Astrocyte of the spinal cord (primary cell): ENCODE measurements at regions not wholly inside any gene's neighbourhood (a gene's known extent, or its start where the extent isn't known, plus 50 kb on each side); places are given as distances from the start of the nearest gene placed in this dataset.

Source experiments
- DNase-seq: peaks from one replicate; pipeline ENCODE4 v3.0.0; 2011; ENCODE audit warnings: low read depth, low spot score
- H3K4me3 ChIP-seq: 2 replicates; pipeline ENCODE4 v1.5.1; 2011; ENCODE audit warnings: low read depth, mild to moderate bottlenecking, low read length, moderate library complexity
- in situ Hi-C: cut with HindIII; loops from 2 replicates; pipeline ENCODE4 v1.10.0; 2017; ENCODE audit warnings: low sequenced_read_pairs
- TF ChIP-seq, protein P1 (sequence below): IDR thresholded peaks from 2 replicates; pipeline ENCODE4 v1.5.1; 2012; ENCODE audit warnings: low read depth, mild to moderate bottlenecking, low read length, inconsistent platforms

DNA sequence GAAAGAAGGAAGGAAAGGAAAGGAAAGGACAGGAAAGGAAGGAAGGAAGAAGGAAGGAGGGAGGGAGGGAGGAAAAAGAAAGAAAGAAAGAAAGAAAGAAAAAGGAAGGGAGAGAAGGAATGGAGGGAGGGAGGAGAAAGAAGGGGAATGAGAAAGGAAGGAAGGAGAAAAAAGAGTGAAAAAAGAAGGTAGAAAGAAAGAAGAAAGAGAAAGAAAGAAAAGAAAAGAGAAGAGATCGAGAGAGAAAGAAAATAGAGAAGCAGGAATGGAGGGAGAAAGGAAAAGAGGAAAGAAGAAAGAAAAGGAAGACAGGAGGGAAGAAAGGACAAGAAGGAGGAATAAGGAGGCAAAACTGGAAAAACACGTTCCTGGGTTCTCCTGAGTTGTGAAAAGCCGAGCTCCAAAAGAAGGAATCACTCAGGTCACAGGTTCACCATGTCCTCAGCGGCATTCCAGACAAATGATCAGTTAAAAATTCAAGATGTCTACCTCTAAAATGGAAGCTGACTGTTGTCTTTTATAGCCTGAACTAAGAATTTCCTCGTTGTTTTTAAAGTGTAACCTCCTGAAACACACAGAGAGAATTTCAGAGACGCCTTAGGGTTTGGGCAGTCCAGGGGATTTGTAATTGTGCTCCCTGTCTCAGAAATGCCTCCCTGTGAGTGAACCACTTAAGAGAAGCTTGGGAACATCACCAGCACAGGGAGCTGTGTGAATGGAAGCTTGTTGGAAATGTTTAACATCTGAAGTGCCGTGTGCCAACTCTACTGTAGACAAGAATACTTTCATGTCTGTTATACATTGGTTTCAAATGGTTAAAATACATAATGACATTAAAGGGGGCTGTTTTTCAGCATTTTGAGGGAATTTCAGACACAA is 80.7 kb downstream of the INHBA start:
- in situ Hi-C loops: no loop called here
- DNase-seq: no peak
- no peak overlapping the region for H3K4me3 ChIP-seq
- TF ChIP-seq, protein P1, sequence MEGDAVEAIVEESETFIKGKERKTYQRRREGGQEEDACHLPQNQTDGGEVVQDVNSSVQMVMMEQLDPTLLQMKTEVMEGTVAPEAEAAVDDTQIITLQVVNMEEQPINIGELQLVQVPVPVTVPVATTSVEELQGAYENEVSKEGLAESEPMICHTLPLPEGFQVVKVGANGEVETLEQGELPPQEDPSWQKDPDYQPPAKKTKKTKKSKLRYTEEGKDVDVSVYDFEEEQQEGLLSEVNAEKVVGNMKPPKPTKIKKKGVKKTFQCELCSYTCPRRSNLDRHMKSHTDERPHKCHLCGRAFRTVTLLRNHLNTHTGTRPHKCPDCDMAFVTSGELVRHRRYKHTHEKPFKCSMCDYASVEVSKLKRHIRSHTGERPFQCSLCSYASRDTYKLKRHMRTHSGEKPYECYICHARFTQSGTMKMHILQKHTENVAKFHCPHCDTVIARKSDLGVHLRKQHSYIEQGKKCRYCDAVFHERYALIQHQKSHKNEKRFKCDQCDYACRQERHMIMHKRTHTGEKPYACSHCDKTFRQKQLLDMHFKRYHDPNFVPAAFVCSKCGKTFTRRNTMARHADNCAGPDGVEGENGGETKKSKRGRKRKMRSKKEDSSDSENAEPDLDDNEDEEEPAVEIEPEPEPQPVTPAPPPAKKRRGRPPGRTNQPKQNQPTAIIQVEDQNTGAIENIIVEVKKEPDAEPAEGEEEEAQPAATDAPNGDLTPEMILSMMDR: no peak

DNA sequence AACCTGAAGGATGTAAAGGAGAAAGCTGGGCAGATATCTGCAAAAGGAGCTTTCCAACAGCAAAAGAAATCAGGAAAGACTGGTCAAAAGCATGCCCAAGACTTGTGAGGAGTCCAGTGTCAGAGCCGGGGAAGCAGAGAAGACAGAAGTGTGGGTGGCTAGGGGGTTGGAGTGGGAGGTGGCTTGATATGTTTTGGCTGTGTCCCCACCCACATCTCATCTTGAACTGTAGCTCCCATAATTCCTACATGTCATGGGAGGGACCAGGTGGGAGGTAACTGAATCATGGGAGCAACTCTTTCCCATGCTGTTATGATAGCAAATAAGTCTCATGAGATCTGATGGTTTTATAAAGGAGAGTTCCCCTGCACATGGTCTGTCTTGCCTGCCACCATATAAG is 84.9 kb downstream of the INHBA start:
- TF ChIP-seq, protein P1: no peak
- in situ Hi-C loops: no loop called here
- no peak for DNase-seq
- no peak overlapping the region for H3K4me3 ChIP-seq

DNA sequence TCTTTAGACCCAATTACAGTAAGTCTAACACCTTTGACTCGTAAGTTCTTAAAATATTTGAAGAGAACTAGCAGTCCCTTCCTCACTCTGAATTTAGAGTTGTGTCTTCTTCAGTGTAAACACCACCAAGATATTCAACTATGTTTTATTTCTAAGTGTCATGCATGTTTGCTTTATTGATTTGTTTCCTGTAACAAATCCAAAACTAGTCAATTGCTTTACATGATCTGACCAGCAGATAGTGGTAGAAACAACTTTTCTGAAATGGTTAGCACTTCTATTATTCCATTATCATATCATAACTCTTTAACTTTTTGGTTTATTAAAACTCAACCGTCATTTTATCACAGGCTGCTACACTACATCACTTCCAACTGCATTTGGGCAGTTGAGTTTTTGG is 90.1 kb downstream of the INHBA start:
- DNase-seq: no peak
- no peak overlapping the region for H3K4me3 ChIP-seq
- in situ Hi-C loops: no loop called here
- TF ChIP-seq, protein P1: no peak

DNA sequence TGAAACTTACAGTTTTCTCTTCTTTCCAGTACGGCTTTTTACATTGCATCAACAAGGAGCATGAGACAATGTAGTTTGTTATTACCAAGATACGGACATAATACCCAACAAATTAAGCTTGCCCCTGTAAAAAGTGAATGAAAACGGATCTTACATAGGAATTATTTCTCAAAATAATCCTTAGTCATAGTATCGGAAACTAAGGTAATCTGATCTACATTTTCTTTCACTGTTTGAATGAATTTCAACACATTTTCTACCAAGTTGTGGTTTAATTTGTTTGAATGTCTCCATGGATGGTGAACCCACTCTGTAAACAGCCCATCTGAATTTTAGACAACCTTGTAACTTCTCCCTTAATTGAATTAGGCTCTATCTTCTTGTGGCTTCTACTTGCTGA is 90.5 kb downstream of the INHBA start:
- H3K4me3 ChIP-seq: no peak overlapping the region
- TF ChIP-seq, protein P1: no peak
- in situ Hi-C loops: no loop called here
- DNase-seq: no peak

DNA sequence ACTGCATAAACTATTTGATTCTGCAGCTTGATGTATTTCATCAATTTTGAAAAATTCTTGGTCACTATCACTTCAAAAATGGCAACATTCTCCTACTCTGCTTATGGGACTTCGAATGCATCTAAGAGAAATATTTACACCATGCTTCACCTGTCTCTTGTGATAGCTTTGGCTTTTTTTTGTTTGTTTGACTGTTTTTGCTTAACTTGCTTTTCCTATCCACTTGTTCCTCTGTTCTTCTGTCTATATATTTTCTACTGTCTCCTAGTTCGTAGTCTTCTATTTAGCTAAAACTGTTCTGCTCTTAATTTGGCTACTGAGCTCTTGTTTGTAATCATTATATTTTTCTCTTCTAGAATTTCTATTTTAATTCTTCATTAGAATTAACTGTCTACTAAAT is 94.4 kb downstream of the INHBA start:
- TF ChIP-seq, protein P1: no peak
- in situ Hi-C loops: no loop called here
- no peak overlapping the region for H3K4me3 ChIP-seq
- DNase-seq: no peak

DNA sequence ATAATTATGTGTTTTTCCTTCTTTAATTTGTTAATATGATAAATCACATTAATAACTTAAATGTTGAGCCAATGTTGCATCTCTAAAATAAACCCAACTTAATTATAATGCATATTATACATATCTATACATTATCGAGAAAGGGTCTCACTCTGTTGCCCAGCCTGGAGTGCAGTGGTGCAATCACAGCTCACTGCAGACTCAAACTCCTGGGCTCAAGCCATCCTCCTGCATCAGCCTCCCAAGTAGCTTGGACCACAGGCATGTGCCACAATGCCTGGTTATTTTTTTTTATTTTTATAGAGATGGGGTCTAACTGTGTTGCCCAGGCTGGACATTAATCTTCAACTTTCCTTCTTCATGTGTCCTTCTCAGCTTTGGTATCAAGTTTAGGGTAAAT is 98.9 kb downstream of the INHBA start:
- DNase-seq: no peak
- TF ChIP-seq, protein P1: no peak
- in situ Hi-C loops: no loop called here
- H3K4me3 ChIP-seq: no peak overlapping the region
